ENCODE measurements at regions not wholly inside any gene's neighbourhood (a gene's known extent, or its start where the extent isn't known, plus 50 kb on each side); places are given as distances from the start of the nearest gene placed in this dataset.

DNA sequence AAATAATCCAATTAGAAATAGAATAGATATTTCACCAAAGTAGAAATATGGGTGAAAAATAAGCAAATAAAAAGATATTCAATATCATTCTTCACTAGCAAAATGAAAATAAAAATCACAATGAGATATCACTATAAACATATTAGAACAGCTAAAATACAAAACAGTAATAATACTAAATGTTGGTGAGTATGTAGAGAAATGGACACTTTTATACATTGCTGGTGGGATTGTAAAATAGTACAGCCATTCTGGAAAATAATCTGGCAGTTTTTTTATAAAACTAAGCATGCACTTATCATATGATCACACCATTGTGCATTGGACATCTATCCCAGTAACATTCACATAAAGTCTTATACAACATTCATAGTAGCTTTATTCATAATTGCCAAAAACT is 320.2 kb upstream of the OR4E1 start:
- TF ChIP-seq, protein P1, sequence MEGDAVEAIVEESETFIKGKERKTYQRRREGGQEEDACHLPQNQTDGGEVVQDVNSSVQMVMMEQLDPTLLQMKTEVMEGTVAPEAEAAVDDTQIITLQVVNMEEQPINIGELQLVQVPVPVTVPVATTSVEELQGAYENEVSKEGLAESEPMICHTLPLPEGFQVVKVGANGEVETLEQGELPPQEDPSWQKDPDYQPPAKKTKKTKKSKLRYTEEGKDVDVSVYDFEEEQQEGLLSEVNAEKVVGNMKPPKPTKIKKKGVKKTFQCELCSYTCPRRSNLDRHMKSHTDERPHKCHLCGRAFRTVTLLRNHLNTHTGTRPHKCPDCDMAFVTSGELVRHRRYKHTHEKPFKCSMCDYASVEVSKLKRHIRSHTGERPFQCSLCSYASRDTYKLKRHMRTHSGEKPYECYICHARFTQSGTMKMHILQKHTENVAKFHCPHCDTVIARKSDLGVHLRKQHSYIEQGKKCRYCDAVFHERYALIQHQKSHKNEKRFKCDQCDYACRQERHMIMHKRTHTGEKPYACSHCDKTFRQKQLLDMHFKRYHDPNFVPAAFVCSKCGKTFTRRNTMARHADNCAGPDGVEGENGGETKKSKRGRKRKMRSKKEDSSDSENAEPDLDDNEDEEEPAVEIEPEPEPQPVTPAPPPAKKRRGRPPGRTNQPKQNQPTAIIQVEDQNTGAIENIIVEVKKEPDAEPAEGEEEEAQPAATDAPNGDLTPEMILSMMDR (IDR thresholded peaks at IDR 0.05), result no peak
- TF ChIP-seq POLR2A (IDR thresholded peaks at IDR 0.05), result no peak
- TF ChIP-seq POLR2AphosphoS5 (IDR thresholded peaks at IDR 0.05; ENCODE audit: insufficient read depth in 1 of 2, low read depth in 1 of 2), result no peak

Data from vagina (tissue), 2 donors.